ENCODE measurements at regions not wholly inside any gene's neighbourhood (a gene's known extent, or its start where the extent isn't known, plus 50 kb on each side); places are given as distances from the start of the nearest gene placed in this dataset.
"Not testable (repeated sequence)": the region's sequence is repeated elsewhere in the genome, so short reads cannot be mapped to it uniquely, and the experiment has no call there.

GRCh38 chr5:19169426-19169825, 818.6 kb downstream of the CDH18 start:
- no peak for DNase-seq

- no peak for DNase-seq
Observed at GRCh38 chr5:19172926-19173470, 815.0 kb downstream of the CDH18 start.

- no peak for DNase-seq
Observed at GRCh38 chr5:19175776-19176570, 812.0 kb downstream of the CDH18 start.

GRCh38 chr5:19179571-19179970, 808.4 kb downstream of the CDH18 start:
- DNase-seq, result no peak

- no peak for DNase-seq
Observed at GRCh38 chr5:19189176-19189575, 798.8 kb downstream of the CDH18 start.

- no peak for DNase-seq
Observed at GRCh38 chr5:19193631-19194030, 794.4 kb downstream of the CDH18 start.

GRCh38 chr5:19196631-19197030, 791.4 kb downstream of the CDH18 start:
- no peak for DNase-seq

GRCh38 chr5:19200251-19200650, 787.7 kb downstream of the CDH18 start:
- DNase-seq, result no peak

GRCh38 chr5:19208397-19208796, 779.6 kb downstream of the CDH18 start:
- DNase-seq, result no peak

GRCh38 chr5:19210886-19211285, 777.1 kb downstream of the CDH18 start:
- DNase-seq, result no peak

- DNase-seq, result no peak
Observed at GRCh38 chr5:19229179-19229835, 758.7 kb downstream of the CDH18 start.

GRCh38 chr5:19233573-19233972, 754.4 kb downstream of the CDH18 start:
- no peak for DNase-seq

- DNase-seq, result no peak
Observed at GRCh38 chr5:19235101-19235584, 752.9 kb downstream of the CDH18 start.

GRCh38 chr5:19240170-19240569, 747.8 kb downstream of the CDH18 start:
- no peak for DNase-seq

- no peak for DNase-seq
Observed at GRCh38 chr5:19241690-19242089, 746.3 kb downstream of the CDH18 start.

- DNase-seq, result not testable (repeated sequence)
Observed at GRCh38 chr5:19246191-19246590, 741.8 kb downstream of the CDH18 start.

- no peak for DNase-seq
Observed at GRCh38 chr5:19247302-19247701, 740.7 kb downstream of the CDH18 start.

GRCh38 chr5:19256036-19256435, 732.0 kb downstream of the CDH18 start:
- no peak for DNase-seq

- DNase-seq, result no peak
Observed at GRCh38 chr5:19258686-19259085, 729.3 kb downstream of the CDH18 start.

GRCh38 chr5:19261879-19262278, 726.1 kb downstream of the CDH18 start:
- DNase-seq, result no peak

GRCh38 chr5:19264821-19265220, 723.2 kb downstream of the CDH18 start:
- DNase-seq, result no peak

- no peak for DNase-seq
Observed at GRCh38 chr5:19266791-19267190, 721.2 kb downstream of the CDH18 start.

- DNase-seq, result no peak
Observed at GRCh38 chr5:19270153-19270552, 717.8 kb downstream of the CDH18 start.

- no peak for DNase-seq
Observed at GRCh38 chr5:19274578-19274977, 713.4 kb downstream of the CDH18 start.

Measured in stimulated activated CD8-positive, alpha-beta memory T cell treated with anti-CD3 and anti-CD28 coated beads, Interleukin-4, amount 100 ng/mL, for 48 hours (primary cell).